Memory B cell (primary cell): ENCODE measurements at regions not wholly inside any gene's neighbourhood (a gene's known extent, or its start where the extent isn't known, plus 50 kb on each side); places are given as distances from the start of the nearest gene placed in this dataset.
"Not testable (repeated sequence)": the region's sequence is repeated elsewhere in the genome, so short reads cannot be mapped to it uniquely, and the experiment has no call there.

Source experiments
- ATAC-seq: fragments of 150-1000 bp; cut with Tn5 transposase; 2 replicates; pipeline ENCODE4 v1.10.0; 2021; ENCODE audit warnings: low read depth, mild to moderate bottlenecking, moderate library complexity
- DNase-seq, 2 donors: peaks; one replicate each; pipeline ENCODE4 v3.0.0; 2022; ENCODE audit warnings: low spot score in 2 of 2
- H3K27ac Mint-ChIP-seq: one replicate; pipeline ENCODE4 v1.8.0; 2022; ENCODE audit warnings: mild to moderate bottlenecking, moderate library complexity, mixed read lengths
- H3K27me3 Mint-ChIP-seq: one replicate; pipeline ENCODE4 v1.8.0; 2022; ENCODE audit warnings: mixed read lengths
- H3K36me3 Mint-ChIP-seq: one replicate; pipeline ENCODE4 v1.8.0; 2022; ENCODE audit warnings: mild to moderate bottlenecking, mixed read lengths
- H3K4me1 Mint-ChIP-seq: one replicate; pipeline ENCODE4 v1.8.0; 2022; ENCODE audit warnings: mixed read lengths
- H3K4me3 Mint-ChIP-seq: one replicate; pipeline ENCODE4 v1.8.0; 2022; ENCODE audit warnings: mild to moderate bottlenecking, moderate library complexity, mixed read lengths
- H3K9me3 Mint-ChIP-seq: one replicate; pipeline ENCODE4 v1.8.0; 2022; ENCODE audit warnings: mixed read lengths

- no peaks in the 10 kb centered on the region for H3K9me3 Mint-ChIP-seq
- H3K36me3 Mint-ChIP-seq, result no peaks in the 10 kb centered on the region
- H3K4me1 Mint-ChIP-seq, result no peaks in the 10 kb centered on the region
- ATAC-seq, result no peak
- no peaks in the 10 kb centered on the region for H3K27me3 Mint-ChIP-seq
- H3K4me3 Mint-ChIP-seq, result no peak overlapping the region
- no peak overlapping the region for H3K27ac Mint-ChIP-seq
- DNase-seq, result no peak
Measured at GRCh38 chr4:103887191-103887590, 167.4 kb upstream of the TACR3 start.

GRCh38 chr4:103885152-103885551 is 165.4 kb upstream of the TACR3 start:
- Mint-ChIP-seq H3K4me1 (no peaks in the 10 kb centered on the region), H3K4me3 (no peak overlapping the region), H3K27me3 (no peaks in the 10 kb centered on the region), H3K27ac (no peak overlapping the region), H3K9me3 (no peaks in the 10 kb centered on the region), H3K36me3 (no peaks in the 10 kb centered on the region)
- no peak for DNase-seq
- ATAC-seq, result no peak

GRCh38 chr4:103867311-103867710 is 147.5 kb upstream of the TACR3 start:
- H3K27me3 Mint-ChIP-seq, result no peaks in the 10 kb centered on the region
- no peaks in the 10 kb centered on the region for H3K36me3 Mint-ChIP-seq
- DNase-seq (no peak), ATAC-seq (no peak)
- H3K4me1 Mint-ChIP-seq, result no peaks in the 10 kb centered on the region
- no peak overlapping the region for H3K4me3 Mint-ChIP-seq
- peaks cover 6% of the 10 kb centered on the region for H3K9me3 Mint-ChIP-seq
- no peak overlapping the region for H3K27ac Mint-ChIP-seq

GRCh38 chr4:103853627-103854026 is 133.8 kb upstream of the TACR3 start:
- H3K27me3 Mint-ChIP-seq, result no peaks in the 10 kb centered on the region
- ATAC-seq (no peak), DNase-seq (no peak)
- no peak overlapping the region for H3K27ac Mint-ChIP-seq
- no peaks in the 10 kb centered on the region for H3K36me3 Mint-ChIP-seq
- H3K4me1 Mint-ChIP-seq, result no peaks in the 10 kb centered on the region
- H3K4me3 Mint-ChIP-seq, result no peak overlapping the region
- peaks cover 6% of the 10 kb centered on the region for H3K9me3 Mint-ChIP-seq

- Mint-ChIP-seq H3K36me3 (no peaks in the 10 kb centered on the region), H3K27ac (no peak overlapping the region), H3K9me3 (peaks cover 6% of the 10 kb centered on the region), H3K4me1 (no peaks in the 10 kb centered on the region), H3K27me3 (no peaks in the 10 kb centered on the region), H3K4me3 (no peak overlapping the region)
- DNase-seq (no peak), ATAC-seq (no peak)
Measured at GRCh38 chr4:103853146-103853545, 133.4 kb upstream of the TACR3 start.

- H3K4me1 Mint-ChIP-seq, result no peaks in the 10 kb centered on the region
- ATAC-seq (no peak), DNase-seq (no peak)
- no peaks in the 10 kb centered on the region for H3K27me3 Mint-ChIP-seq
- H3K36me3 Mint-ChIP-seq, result no peaks in the 10 kb centered on the region
- H3K9me3 Mint-ChIP-seq, result peaks cover 7% of the 10 kb centered on the region
- no peak overlapping the region for H3K4me3 Mint-ChIP-seq
- no peak overlapping the region for H3K27ac Mint-ChIP-seq
Measured at GRCh38 chr4:103845075-103845474, 125.3 kb upstream of the TACR3 start.

- ATAC-seq (no peak), DNase-seq (no peak)
- Mint-ChIP-seq H3K36me3 (no peaks in the 10 kb centered on the region), H3K4me1 (no peaks in the 10 kb centered on the region), H3K27me3 (no peaks in the 10 kb centered on the region), H3K27ac (no peak overlapping the region), H3K9me3 (peaks cover 5% of the 10 kb centered on the region), H3K4me3 (no peak overlapping the region)
Measured at GRCh38 chr4:103842637-103843239, 123.0 kb upstream of the TACR3 start.

- no peaks in the 10 kb centered on the region for H3K4me1 Mint-ChIP-seq
Measured at GRCh38 chr4:103842076-103842475, 122.3 kb upstream of the TACR3 start.

GRCh38 chr4:103810308-103810707 is 90.5 kb upstream of the TACR3 start:
- ATAC-seq, H3K4me1 Mint-ChIP-seq: not testable (repeated sequence)

More at GRCh38 chr4:103842076-103842475, 122.3 kb upstream of the TACR3 start:
- Mint-ChIP-seq H3K27me3 (no peaks in the 10 kb centered on the region), H3K36me3 (no peaks in the 10 kb centered on the region), H3K27ac (no peak overlapping the region), H3K9me3 (peaks cover 3% of the 10 kb centered on the region), H3K4me3 (no peak overlapping the region)
- DNase-seq (no peak), ATAC-seq (no peak)

GRCh38 chr4:103802766-103803165 is 83.0 kb upstream of the TACR3 start:
- Mint-ChIP-seq H3K27me3 (no peaks in the 10 kb centered on the region), H3K36me3 (no peaks in the 10 kb centered on the region), H3K4me1 (no peaks in the 10 kb centered on the region), H3K9me3 (peaks cover 2% of the 10 kb centered on the region), H3K27ac (no peak overlapping the region), H3K4me3 (no peak overlapping the region)
- no peak for DNase-seq
- no peak for ATAC-seq

More at GRCh38 chr4:103810308-103810707, 90.5 kb upstream of the TACR3 start:
- not testable (repeated sequence) for H3K9me3 Mint-ChIP-seq, DNase-seq, H3K27me3 Mint-ChIP-seq, H3K36me3 Mint-ChIP-seq, H3K27ac Mint-ChIP-seq, H3K4me3 Mint-ChIP-seq

- H3K4me3 Mint-ChIP-seq, result no peak overlapping the region
- H3K27me3 Mint-ChIP-seq, result no peaks in the 10 kb centered on the region
- H3K9me3 Mint-ChIP-seq, result no peaks in the 10 kb centered on the region
- H3K4me1 Mint-ChIP-seq, result no peaks in the 10 kb centered on the region
- no peaks in the 10 kb centered on the region for H3K36me3 Mint-ChIP-seq
- no peak for DNase-seq
- no peak for ATAC-seq
- no peak overlapping the region for H3K27ac Mint-ChIP-seq
Measured at GRCh38 chr4:103787057-103787456, 67.3 kb upstream of the TACR3 start.

- Mint-ChIP-seq H3K9me3 (no peaks in the 10 kb centered on the region), H3K4me1 (no peaks in the 10 kb centered on the region), H3K4me3 (no peak overlapping the region), H3K27ac (no peak overlapping the region), H3K27me3 (no peaks in the 10 kb centered on the region), H3K36me3 (no peaks in the 10 kb centered on the region)
- DNase-seq (no peak), ATAC-seq (no peak)
Measured at GRCh38 chr4:103786593-103786992, 66.8 kb upstream of the TACR3 start.

- Mint-ChIP-seq H3K4me1 (no peaks in the 10 kb centered on the region), H3K9me3 (no peaks in the 10 kb centered on the region), H3K36me3 (no peaks in the 10 kb centered on the region), H3K27ac (no peak overlapping the region), H3K4me3 (no peak overlapping the region), H3K27me3 (no peaks in the 10 kb centered on the region)
- ATAC-seq (no peak), DNase-seq (no peak)
Measured at GRCh38 chr4:103786014-103786413, 66.2 kb upstream of the TACR3 start.

- Mint-ChIP-seq H3K9me3 (no peaks in the 10 kb centered on the region), H3K36me3 (no peaks in the 10 kb centered on the region), H3K4me1 (no peaks in the 10 kb centered on the region), H3K4me3 (no peak overlapping the region), H3K27ac (no peak overlapping the region), H3K27me3 (no peaks in the 10 kb centered on the region)
- ATAC-seq, result no peak
- DNase-seq, result no peak
Measured at GRCh38 chr4:103778221-103778620, 58.4 kb upstream of the TACR3 start.

GRCh38 chr4:103774326-103774825 is 54.6 kb upstream of the TACR3 start:
- no peaks in the 10 kb centered on the region for H3K4me1 Mint-ChIP-seq
- H3K4me3 Mint-ChIP-seq, result no peak overlapping the region
- peaks cover 3% of the 10 kb centered on the region for H3K9me3 Mint-ChIP-seq
- no peaks in the 10 kb centered on the region for H3K27me3 Mint-ChIP-seq
- ATAC-seq (no peak), DNase-seq (no peak)
- no peaks in the 10 kb centered on the region for H3K36me3 Mint-ChIP-seq
- H3K27ac Mint-ChIP-seq, result no peak overlapping the region
